ENCODE measurements at regions not wholly inside any gene's neighbourhood (a gene's known extent, or its start where the extent isn't known, plus 50 kb on each side); places are given as distances from the start of the nearest gene placed in this dataset.

DNA sequence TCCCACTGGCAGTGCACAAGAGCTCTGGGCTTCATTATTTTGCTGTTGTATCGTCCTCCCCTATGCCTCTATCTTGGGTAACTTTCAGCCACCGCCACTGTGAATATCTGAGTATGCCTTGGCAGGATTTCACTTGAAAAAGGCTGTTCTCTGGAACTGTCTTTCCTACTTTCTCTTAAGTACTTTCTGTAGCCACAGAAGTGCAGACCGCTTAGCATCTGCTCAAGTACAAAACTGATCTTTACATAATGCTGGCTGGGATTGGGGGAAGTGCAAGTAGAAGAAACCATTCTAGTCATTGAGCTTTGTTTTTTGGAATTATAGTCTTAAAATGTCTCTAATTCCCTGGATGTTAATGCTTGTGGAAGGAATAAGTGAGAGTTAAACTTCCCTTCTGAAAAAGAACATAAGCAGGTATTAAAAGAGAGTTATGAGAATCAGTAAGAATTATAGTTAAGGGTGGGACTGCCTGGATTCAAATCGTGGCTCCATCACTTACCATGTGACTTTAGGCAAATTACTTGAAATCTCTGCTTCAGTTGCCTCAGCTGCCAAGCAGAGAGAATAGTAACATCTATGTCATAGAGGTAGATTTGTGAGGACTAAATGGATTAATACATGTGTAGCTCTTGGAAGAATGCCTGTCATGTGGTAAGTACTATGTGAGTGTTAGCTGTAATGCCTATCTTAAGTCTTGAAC lies 77.5 kb downstream of the MID1IP1 start:
- TF ChIP-seq, protein P1, sequence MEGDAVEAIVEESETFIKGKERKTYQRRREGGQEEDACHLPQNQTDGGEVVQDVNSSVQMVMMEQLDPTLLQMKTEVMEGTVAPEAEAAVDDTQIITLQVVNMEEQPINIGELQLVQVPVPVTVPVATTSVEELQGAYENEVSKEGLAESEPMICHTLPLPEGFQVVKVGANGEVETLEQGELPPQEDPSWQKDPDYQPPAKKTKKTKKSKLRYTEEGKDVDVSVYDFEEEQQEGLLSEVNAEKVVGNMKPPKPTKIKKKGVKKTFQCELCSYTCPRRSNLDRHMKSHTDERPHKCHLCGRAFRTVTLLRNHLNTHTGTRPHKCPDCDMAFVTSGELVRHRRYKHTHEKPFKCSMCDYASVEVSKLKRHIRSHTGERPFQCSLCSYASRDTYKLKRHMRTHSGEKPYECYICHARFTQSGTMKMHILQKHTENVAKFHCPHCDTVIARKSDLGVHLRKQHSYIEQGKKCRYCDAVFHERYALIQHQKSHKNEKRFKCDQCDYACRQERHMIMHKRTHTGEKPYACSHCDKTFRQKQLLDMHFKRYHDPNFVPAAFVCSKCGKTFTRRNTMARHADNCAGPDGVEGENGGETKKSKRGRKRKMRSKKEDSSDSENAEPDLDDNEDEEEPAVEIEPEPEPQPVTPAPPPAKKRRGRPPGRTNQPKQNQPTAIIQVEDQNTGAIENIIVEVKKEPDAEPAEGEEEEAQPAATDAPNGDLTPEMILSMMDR (IDR thresholded peaks at IDR 0.05): no peak
- no peak for TF ChIP-seq POLR2A (IDR thresholded peaks at IDR 0.05)

All from thyroid gland (tissue), 4 donors.